Stimulated activated CD4-positive, alpha-beta T cell treated with anti-CD3 and anti-CD28 coated beads, Interleukin-4, amount 100 ng/mL, for 48 hours (primary cell): ENCODE measurements at regions not wholly inside any gene's neighbourhood (a gene's known extent, or its start where the extent isn't known, plus 50 kb on each side); places are given as distances from the start of the nearest gene placed in this dataset.

Experiments
- DNase-seq, 2 donors: peaks; one replicate each; pipeline ENCODE4 v3.0.0-alpha.2; 2020; ENCODE audit warnings: low read depth in 2 of 2

GRCh38 chr16:9411426-9411825, 320.0 kb downstream of the HAPSTR1 start:
- no peak for DNase-seq

DNA sequence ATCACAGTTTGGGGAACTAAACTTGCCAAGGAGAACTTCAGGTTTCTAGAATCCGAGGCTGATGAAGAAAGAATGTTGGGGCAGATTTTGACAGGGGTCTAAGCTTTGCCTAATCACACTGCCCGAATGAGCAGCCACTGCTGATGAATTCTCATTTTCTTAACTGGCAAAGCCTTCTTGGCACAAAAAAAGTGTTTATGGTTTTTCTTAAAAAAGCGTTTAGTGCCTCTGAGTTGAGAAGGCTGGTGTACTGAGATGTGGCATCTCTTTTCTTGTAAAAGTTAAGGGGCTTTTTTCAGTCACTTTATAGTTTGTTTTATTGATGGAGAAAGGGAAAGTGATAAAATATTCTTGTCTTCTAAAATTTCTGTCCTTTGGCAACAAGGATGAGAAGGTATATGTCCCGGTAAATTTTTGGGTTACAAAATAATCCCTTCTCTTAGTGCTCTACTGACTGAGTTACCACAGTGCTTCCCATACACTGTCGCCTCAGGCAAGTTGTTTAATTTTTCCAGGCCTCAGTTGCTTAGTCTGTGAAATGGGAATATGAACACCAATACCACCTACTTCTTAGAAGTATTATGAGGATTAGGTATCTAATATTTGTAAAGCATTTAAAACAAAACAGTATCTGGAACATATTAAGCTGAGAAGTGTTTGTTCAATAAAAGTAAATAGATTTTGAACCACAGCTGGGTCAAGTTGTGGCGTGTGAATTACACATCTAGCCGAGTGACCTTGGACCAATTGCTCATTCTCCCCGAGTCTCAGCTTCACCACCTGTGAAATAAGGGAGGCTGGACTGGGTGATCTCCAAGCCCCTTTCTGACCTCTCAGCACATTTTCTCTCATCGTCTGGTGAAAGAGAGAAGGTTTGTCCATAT, 320.8 kb downstream of the HAPSTR1 start:
- no peak for DNase-seq

- no peak for DNase-seq
Observed at GRCh38 chr16:9412915-9413264, 321.4 kb downstream of the HAPSTR1 start.

- no peak for DNase-seq
Observed at GRCh38 chr16:9415545-9415944, 324.1 kb downstream of the HAPSTR1 start.

- no peak for DNase-seq
Observed at GRCh38 chr16:9417898-9418297, 326.5 kb downstream of the HAPSTR1 start.

- no peak for DNase-seq
Observed at GRCh38 chr16:9419161-9419560, 327.7 kb downstream of the HAPSTR1 start.

GRCh38 chr16:9422762-9423513, 331.5 kb downstream of the HAPSTR1 start:
- DNase-seq = no peak

DNA sequence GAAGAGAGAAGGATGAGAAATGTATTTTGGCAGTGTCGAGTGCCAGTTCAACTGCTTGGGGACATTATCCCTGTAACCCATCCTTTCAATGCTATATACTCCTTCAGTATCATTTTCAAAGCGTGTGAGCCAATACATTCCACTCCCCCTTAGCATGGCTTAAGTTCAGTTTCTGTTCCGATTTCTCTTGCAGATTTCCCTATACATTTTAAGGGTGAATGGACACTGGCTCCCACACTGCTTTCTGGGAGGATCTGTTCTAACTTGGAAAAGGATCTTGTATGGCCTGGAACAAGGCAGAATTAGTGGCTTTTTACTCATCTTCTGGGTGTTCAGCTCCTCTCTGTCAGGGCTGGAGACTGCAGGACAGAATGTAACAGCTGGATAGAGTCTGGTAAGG, 333.8 kb downstream of the HAPSTR1 start:
- DNase-seq = no peak

DNA sequence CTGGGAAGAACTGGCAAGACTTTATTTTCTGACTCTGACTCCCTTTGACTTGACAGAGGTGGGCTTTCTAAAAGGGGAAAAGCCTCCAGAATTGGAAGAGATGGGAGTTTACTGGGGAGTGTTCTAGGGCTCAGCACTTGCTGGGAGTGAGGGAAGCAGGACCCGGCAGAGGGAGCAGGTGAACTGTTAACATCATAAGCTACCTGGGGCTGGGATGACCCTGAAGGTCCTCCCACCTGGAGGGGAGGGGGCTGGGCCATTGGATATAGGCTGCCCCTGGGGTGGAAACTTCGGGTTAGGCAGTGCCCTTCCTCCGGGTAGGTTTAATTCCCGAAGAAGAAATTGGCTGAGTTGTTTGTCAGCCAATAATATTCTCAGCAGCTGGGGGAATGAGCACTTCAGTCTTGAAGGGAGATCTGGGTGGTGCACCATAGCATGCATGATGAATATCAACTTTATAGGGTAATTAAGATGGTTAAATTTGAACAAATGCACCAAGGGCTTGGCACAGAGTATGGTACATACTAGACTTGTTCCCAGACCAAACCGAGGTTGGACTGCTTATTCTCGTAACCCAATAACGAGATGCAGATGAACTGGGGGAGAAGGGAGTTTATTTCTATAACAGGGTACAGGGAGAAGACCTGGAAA, 337.0 kb downstream of the HAPSTR1 start:
- DNase-seq = no peak

GRCh38 chr16:9429646-9430330, 338.3 kb downstream of the HAPSTR1 start:
- no peak for DNase-seq

GRCh38 chr16:9434659-9435058, 343.2 kb downstream of the HAPSTR1 start:
- DNase-seq = no peak

DNA sequence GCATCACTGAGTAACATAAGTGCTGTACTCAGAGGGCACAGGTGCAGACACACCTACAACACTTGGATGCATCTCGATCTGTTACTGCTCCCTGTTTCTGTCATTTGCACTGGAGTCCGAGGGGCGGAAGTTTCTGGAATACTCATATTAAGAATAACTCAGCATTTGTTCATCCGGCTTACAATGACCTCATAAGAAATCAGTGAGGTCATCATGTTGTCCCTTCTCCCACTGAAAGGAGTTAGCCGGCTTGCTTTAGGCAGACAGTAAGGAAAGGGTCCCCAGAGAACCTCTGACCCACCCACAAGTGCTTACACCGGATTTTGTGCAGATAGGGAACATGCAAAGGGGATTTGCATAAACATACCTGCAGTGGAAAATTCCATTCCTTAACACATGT, 344.7 kb downstream of the HAPSTR1 start:
- no peak for DNase-seq

DNA sequence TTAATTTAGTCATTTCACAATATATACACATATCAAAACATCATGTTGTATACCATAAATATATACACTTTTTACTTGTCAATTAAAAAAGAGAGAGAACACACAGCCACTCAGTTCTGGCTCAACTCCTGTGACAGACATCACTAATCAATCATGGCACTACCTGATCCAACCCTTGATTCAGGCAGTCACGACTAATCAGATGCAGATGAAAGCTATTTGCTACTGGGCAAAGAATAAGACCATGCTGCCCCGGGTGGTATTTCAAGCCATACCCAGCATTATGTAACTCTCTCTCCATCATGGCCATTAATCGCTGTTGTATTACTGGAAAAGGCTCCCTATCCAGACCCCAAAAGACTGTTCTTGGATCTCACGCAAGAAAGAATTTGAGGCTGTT, 345.7 kb downstream of the HAPSTR1 start:
- no peak for DNase-seq

- no peak for DNase-seq
Observed at GRCh38 chr16:9438991-9439390, 347.5 kb downstream of the HAPSTR1 start.

GRCh38 chr16:9441012-9441411, 349.6 kb downstream of the HAPSTR1 start:
- no peak for DNase-seq

DNA sequence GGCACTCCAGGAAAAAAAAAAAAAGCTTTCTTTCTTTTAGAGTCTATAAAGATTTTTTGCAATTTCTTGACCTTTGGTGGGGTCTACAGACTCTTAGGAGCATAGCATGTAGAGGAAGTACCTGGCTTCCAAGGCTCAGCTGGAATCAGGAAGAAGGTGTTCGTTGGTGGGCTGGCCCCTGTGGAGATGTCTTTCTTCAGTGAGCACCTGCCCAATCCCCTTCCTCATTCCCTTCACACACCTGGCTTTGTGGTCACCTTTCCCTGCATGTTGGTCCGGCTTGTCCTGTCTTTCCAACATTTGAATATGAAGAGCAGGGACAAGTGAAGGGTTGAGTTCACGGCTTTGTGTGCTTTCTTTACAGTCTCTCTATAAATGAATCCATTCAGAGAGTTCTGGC, 352.4 kb downstream of the HAPSTR1 start:
- DNase-seq = no peak

GRCh38 chr16:9446471-9447194, 355.2 kb downstream of the HAPSTR1 start:
- no peak for DNase-seq

- no peak for DNase-seq
Observed at GRCh38 chr16:9447195-9447551, 355.7 kb downstream of the HAPSTR1 start.

DNA sequence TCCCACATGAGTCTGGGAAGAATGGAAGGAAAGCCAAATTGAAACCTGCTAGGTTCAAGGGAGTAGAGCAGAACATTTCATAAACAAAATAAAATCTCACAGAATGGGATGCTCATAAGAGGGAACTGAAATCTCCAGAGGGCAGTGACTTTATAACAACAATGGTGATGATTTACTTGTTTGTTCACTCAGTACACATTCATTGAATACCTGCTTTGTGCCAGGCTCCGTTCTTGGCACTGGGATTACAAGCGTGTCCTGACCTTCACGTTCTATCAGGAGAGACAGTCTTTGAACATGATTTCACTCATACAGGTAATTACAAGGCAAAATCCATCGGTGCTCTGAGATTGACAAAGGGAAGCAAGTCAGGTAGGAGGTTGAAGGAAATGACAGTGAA, 356.3 kb downstream of the HAPSTR1 start:
- no peak for DNase-seq

DNA sequence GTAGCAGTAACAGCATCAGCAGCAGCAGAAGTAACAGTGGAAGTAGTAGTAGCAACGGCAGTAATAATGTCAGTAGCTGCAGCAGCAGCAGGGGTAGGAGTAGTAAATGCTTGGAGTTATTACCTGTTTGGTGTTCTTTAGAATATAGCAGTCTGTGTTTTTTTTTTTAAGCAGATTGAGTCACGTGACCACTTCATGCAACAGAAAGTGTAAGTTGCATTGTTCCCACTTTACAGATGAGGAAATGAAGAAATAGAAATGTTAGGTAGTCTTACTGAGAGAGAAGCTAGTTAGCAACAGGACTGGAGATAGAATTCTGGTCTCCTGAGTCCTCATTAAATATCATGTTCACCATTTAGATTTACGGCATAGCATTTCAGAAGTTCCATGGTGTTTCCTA, 358.2 kb downstream of the HAPSTR1 start:
- DNase-seq = no peak

DNA sequence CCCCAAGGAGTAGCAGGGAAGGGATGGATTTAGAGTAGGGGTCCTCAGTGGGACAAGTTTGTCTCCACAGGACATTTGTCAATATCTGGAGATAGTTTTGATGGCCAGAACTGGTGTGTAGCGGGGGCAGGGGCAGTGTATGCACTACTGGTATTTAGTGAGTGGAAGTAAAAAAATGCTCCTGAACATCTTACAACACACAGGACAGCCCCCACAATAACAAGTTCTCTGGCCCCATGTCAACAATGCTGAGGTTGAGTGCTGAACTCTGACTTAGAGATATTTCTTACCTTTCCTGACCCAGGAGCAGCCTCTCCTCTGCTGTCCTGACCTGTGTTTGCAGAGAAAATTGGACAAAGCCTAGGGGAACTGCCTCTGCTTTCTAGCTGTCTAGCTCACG, 365.8 kb downstream of the HAPSTR1 start:
- DNase-seq = no peak

- DNase-seq = no peak
Observed at GRCh38 chr16:9458816-9459215, 367.4 kb downstream of the HAPSTR1 start.
